G401 (cell line): ENCODE measurements at regions not wholly inside any gene's neighbourhood (a gene's known extent, or its start where the extent isn't known, plus 50 kb on each side); places are given as distances from the start of the nearest gene placed in this dataset.

Source experiments
- DNase-seq: peaks from one replicate; pipeline ENCODE4 v3.0.0-alpha.2; 2015; ENCODE audit warnings: low spot score
- in situ Hi-C: cut with HindIII; loops from 2 replicates; pipeline ENCODE4 v1.10.0; 2016; ENCODE audit warnings: low sequenced_read_pairs, mixed read lengths

- DNase-seq = peak; percentile 42
- in situ Hi-C loops = no loop called here
Measured at GRCh38 chr4:176001151-176002006, 64.3 kb upstream of the WDR17 start.

DNA sequence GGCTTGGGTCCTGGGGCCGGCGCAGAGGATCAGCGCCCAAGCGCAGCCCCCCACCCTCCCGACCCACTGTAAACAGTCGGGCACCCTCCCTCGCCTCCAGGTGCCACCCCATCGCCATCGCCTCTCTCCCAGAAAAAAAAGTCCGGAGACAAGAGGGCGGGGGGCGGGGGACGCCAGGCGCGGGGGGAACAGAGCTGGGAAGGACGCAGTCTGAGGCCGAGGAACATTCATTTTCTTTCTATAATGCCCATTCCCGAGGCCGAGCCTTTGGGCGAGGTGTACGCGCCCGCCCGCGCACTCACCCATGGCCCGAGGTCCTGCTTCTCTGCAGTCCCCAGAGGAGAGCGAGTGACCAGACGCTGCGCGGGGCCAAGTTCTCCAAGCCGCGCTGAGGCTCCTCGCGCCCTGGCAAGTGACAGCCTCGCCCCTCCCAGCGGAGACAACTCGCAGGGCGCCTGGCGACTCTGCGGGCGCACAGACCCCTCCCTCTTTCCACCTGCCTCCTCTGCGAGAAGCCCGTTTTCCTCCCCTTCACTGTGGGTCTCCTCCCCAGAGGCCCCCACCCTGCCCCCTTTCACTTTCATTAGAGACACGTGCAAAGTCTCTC, 63.5 kb upstream of the WDR17 start:
- in situ Hi-C loops = no loop called here
- peak; percentile 23 for DNase-seq

- no peak for DNase-seq
- in situ Hi-C loops = no loop called here
Measured at GRCh38 chr4:176005766-176006165, 59.9 kb upstream of the WDR17 start.

- no peak for DNase-seq
- in situ Hi-C loops = no loop called here
Measured at GRCh38 chr4:176009254-176009653, 56.4 kb upstream of the WDR17 start.

- DNase-seq = no peak
- in situ Hi-C loops = no loop called here
Measured at GRCh38 chr4:176011529-176011928, 54.1 kb upstream of the WDR17 start.

- in situ Hi-C loops = no loop called here
- DNase-seq = no peak
Measured at GRCh38 chr4:176013476-176014247, 52.0 kb upstream of the WDR17 start.

- in situ Hi-C loops = no loop called here
- DNase-seq = no peak
Measured at GRCh38 chr4:176014583-176015108, 51.0 kb upstream of the WDR17 start.
